ENCODE measurements at regions not wholly inside any gene's neighbourhood (a gene's known extent, or its start where the extent isn't known, plus 50 kb on each side); places are given as distances from the start of the nearest gene placed in this dataset.

- dilution Hi-C loops (cut with MboI; ENCODE audit: extremely low pct_ligation_motif_present, low sequenced_read_pairs), result no loop called here
Observed at GRCh38 chr5:106324356-106324755, 1346.4 kb downstream of the EFNA5 start.

GRCh38 chr5:106321242-106321641, 1349.5 kb downstream of the EFNA5 start:
- H3K27me3 ChIP-seq (ENCODE audit: control insufficient read depth, extremely low read depth, insufficient read depth, low read length), result no peaks in the 10 kb centered on the region
- no peaks in the 10 kb centered on the region for H3K4me1 ChIP-seq (ENCODE audit: control insufficient read depth, extremely low read depth, insufficient read depth, low read length)
- no peak overlapping the region for H3K4me3 ChIP-seq (ENCODE audit: control insufficient read depth in 2 of 3, extremely low read depth in 1 of 3, insufficient read depth in 2 of 3, low read depth in 1 of 3, low read length in 3 of 3)
- no peak overlapping the region for H2AFZ ChIP-seq (ENCODE audit: control insufficient read depth, low read length)
- FAIRE-seq (no peak), DNase-seq (ENCODE audit: low read depth, low spot score) (no peak)
- no peak overlapping the region for H3K27ac ChIP-seq (ENCODE audit: control insufficient read depth, insufficient read depth, low read length)
- dilution Hi-C loops (cut with MboI; ENCODE audit: extremely low pct_ligation_motif_present, low sequenced_read_pairs), result no loop called here
- no peak overlapping the region for H3K4me2 ChIP-seq (ENCODE audit: control insufficient read depth, extremely low read depth, insufficient read depth, low read depth, low read length)
- H3K9me3 ChIP-seq (ENCODE audit: control insufficient read depth, low read depth, low read length), result no peaks in the 10 kb centered on the region
- no peaks in the 10 kb centered on the region for H3K9me1 ChIP-seq (ENCODE audit: control insufficient read depth, extremely low read depth, insufficient read depth, low read length)
- no peak overlapping the region for H3K9ac ChIP-seq (ENCODE audit: control insufficient read depth, extremely low read depth, insufficient read depth, low read length)
- H3K36me3 ChIP-seq (ENCODE audit: control insufficient read depth in 2 of 2, extremely low read depth in 1 of 2, insufficient read depth in 2 of 2, low read length in 2 of 2), result no peaks in the 10 kb centered on the region
- H4K20me1 ChIP-seq (ENCODE audit: control insufficient read depth, extremely low read depth, insufficient read depth, low read length), result no peaks in the 10 kb centered on the region
- TF ChIP-seq, protein P1, sequence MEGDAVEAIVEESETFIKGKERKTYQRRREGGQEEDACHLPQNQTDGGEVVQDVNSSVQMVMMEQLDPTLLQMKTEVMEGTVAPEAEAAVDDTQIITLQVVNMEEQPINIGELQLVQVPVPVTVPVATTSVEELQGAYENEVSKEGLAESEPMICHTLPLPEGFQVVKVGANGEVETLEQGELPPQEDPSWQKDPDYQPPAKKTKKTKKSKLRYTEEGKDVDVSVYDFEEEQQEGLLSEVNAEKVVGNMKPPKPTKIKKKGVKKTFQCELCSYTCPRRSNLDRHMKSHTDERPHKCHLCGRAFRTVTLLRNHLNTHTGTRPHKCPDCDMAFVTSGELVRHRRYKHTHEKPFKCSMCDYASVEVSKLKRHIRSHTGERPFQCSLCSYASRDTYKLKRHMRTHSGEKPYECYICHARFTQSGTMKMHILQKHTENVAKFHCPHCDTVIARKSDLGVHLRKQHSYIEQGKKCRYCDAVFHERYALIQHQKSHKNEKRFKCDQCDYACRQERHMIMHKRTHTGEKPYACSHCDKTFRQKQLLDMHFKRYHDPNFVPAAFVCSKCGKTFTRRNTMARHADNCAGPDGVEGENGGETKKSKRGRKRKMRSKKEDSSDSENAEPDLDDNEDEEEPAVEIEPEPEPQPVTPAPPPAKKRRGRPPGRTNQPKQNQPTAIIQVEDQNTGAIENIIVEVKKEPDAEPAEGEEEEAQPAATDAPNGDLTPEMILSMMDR (optimal IDR thresholded peaks at IDR 0.05 in 1 of 3, IDR thresholded peaks at IDR 0.05 in 1 of 3, conservative IDR thresholded peaks at IDR 0.05 in 1 of 3; ENCODE audit: extremely low read depth in 1 of 3, insufficient read depth in 2 of 3, low read length in 3 of 3), result no peak
- TF ChIP-seq EZH2 (IDR thresholded peaks at IDR 0.05; ENCODE audit: low read length), result no peak
- H3K79me2 ChIP-seq (ENCODE audit: control insufficient read depth, insufficient read depth, low read length), result no peaks in the 10 kb centered on the region

More at GRCh38 chr5:106324356-106324755, 1346.4 kb downstream of the EFNA5 start:
- DNase-seq (ENCODE audit: low read depth, low spot score) (no peak), FAIRE-seq (no peak)
- H3K27me3 ChIP-seq (ENCODE audit: control insufficient read depth, extremely low read depth, insufficient read depth, low read length), result no peaks in the 10 kb centered on the region
- TF ChIP-seq EZH2 (IDR thresholded peaks at IDR 0.05; ENCODE audit: low read length), result no peak
- TF ChIP-seq, protein P1 (optimal IDR thresholded peaks at IDR 0.05 in 1 of 3, IDR thresholded peaks at IDR 0.05 in 1 of 3, conservative IDR thresholded peaks at IDR 0.05 in 1 of 3; ENCODE audit: extremely low read depth in 1 of 3, insufficient read depth in 2 of 3, low read length in 3 of 3), result no peak
- no peak overlapping the region for H3K27ac ChIP-seq (ENCODE audit: control insufficient read depth, insufficient read depth, low read length)
- H3K36me3 ChIP-seq (ENCODE audit: control insufficient read depth in 2 of 2, extremely low read depth in 1 of 2, insufficient read depth in 2 of 2, low read length in 2 of 2), result no peaks in the 10 kb centered on the region
- no peaks in the 10 kb centered on the region for H3K9me1 ChIP-seq (ENCODE audit: control insufficient read depth, extremely low read depth, insufficient read depth, low read length)
- H3K79me2 ChIP-seq (ENCODE audit: control insufficient read depth, insufficient read depth, low read length), result no peaks in the 10 kb centered on the region
- no peak overlapping the region for H3K4me2 ChIP-seq (ENCODE audit: control insufficient read depth, extremely low read depth, insufficient read depth, low read depth, low read length)
- no peaks in the 10 kb centered on the region for H4K20me1 ChIP-seq (ENCODE audit: control insufficient read depth, extremely low read depth, insufficient read depth, low read length)
- no peak overlapping the region for H3K4me3 ChIP-seq (ENCODE audit: control insufficient read depth in 2 of 3, extremely low read depth in 1 of 3, insufficient read depth in 2 of 3, low read depth in 1 of 3, low read length in 3 of 3)
- H3K9ac ChIP-seq (ENCODE audit: control insufficient read depth, extremely low read depth, insufficient read depth, low read length), result no peak overlapping the region
- no peaks in the 10 kb centered on the region for H3K4me1 ChIP-seq (ENCODE audit: control insufficient read depth, extremely low read depth, insufficient read depth, low read length)
- H2AFZ ChIP-seq (ENCODE audit: control insufficient read depth, low read length), result no peak overlapping the region
- no peaks in the 10 kb centered on the region for H3K9me3 ChIP-seq (ENCODE audit: control insufficient read depth, low read depth, low read length)
